RWPE1 (cell line): ENCODE measurements at regions not wholly inside any gene's neighbourhood (a gene's known extent, or its start where the extent isn't known, plus 50 kb on each side); places are given as distances from the start of the nearest gene placed in this dataset.

Experiments
- CTCF ChIA-PET: fragments of 350-600 bp; sonication (Branson Sonifier 250); formaldehyde crosslinking; extraction: SDS; loops from one replicate; lab custom pipeline; 2021; lab: Yijun Ruan, JAX
- POLR2A ChIA-PET: fragments of 400-600 bp; formaldehyde crosslinking; extraction: SDS; loops from one replicate; lab custom pipeline; 2020; ENCODE audit warnings: antibody characterized with exemption; ENCODE audit not compliant: low non-redundant PET; lab: Yijun Ruan, JAX
- DNase-seq: peaks from one replicate; pipeline ENCODE4 v3.0.0; 2012; ENCODE audit warnings: low spot score
- H3K27ac ChIP-seq: fragments of 450-650 bp; 2 replicates; pipeline ENCODE4 v1.5.1; 2017
- TF ChIP-seq, protein P1 (sequence below): fragments of 450-650 bp; conservative IDR thresholded peaks from 2 replicates; pipeline ENCODE4 v1.5.1; 2017; ENCODE audit warnings: low read depth, mild to moderate bottlenecking

DNA sequence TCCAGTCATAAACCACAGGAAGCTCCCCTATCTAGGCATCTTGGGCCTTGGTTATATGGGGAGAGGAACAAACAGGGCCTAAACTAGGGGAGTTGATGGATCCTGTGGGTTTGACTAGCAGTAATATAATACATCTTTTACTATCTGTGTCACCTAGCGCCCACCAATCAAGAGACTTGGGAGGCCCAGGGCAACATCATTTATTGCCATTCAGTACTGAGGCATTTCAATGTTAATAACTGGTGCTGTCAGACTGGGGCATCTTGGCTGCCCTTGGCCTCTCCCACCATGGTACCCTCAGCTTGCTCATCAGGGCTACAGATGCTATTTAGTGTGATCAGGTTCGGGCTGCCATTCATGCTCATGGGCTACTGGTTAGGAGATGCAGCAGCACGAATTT, 320.7 kb downstream of the MYCN start:
- DNase-seq: no peak
- no peak overlapping the region for H3K27ac ChIP-seq
- POLR2A ChIA-PET: no interaction called here
- TF ChIP-seq, protein P1, sequence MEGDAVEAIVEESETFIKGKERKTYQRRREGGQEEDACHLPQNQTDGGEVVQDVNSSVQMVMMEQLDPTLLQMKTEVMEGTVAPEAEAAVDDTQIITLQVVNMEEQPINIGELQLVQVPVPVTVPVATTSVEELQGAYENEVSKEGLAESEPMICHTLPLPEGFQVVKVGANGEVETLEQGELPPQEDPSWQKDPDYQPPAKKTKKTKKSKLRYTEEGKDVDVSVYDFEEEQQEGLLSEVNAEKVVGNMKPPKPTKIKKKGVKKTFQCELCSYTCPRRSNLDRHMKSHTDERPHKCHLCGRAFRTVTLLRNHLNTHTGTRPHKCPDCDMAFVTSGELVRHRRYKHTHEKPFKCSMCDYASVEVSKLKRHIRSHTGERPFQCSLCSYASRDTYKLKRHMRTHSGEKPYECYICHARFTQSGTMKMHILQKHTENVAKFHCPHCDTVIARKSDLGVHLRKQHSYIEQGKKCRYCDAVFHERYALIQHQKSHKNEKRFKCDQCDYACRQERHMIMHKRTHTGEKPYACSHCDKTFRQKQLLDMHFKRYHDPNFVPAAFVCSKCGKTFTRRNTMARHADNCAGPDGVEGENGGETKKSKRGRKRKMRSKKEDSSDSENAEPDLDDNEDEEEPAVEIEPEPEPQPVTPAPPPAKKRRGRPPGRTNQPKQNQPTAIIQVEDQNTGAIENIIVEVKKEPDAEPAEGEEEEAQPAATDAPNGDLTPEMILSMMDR: no peak
- CTCF ChIA-PET: interaction anchor here (0.6 to 1.3 kb wide), 2 partner anchors 12 to 22 kb away, joined by 3 read pairs; no protein-coding TSS in a partner anchor

DNA sequence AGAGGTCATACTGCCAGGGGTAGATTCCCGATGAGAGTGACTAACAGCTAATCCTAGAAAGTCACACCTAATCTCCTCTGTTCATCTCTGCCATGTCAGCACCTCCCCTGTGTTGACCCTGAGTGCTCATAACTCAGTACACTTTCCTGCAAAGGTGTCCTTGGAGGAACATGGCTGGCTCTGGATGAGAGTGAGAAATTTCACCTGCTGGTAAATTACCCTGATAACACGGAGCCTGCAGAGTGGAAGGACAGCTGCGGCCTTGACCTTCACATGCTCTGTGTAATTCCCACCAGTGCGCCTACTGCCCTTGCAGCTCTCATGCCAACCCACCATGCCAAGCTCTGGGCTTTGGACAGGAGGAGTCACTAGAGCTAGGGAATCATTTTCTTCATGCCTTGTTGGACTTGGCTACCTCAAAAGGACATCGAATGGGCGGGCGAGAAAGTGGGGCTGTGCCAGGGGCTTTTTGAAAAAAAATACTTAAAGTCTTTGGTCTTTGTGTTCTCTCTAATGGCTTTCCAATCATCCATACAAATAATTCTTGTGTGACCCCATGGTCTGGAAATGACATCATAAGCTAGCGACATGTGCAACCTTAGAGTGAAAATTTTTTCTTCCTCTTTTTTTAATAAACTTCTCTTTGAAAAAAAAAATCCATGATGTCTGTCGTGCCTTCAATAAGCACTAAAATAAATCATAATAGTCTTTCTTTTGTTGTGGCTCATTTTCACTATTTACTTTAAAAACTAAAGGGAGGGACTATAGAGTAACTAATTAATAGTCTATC, 319.9 kb downstream of the MYCN start:
- TF ChIP-seq, protein P1: no peak
- ChIA-PET POLR2A (no interaction called here), CTCF (interaction anchor here (0.7 kb wide), 1 partner anchor 1606 kb away, joined by 4 read pairs; no protein-coding TSS in a partner anchor)
- no peak overlapping the region for H3K27ac ChIP-seq
- no peak for DNase-seq

- ChIA-PET CTCF (no interaction called here), POLR2A (no interaction called here)
- TF ChIP-seq, protein P1: no peak
These were observed 318.7 kb downstream of the MYCN start for GRCh38 chr2:16259010-16259409.

GRCh38 chr2:16258350-16258749, 318.0 kb downstream of the MYCN start:
- TF ChIP-seq, protein P1: no peak
- no peak for DNase-seq
- H3K27ac ChIP-seq: no peak overlapping the region
- ChIA-PET POLR2A (no interaction called here), CTCF (no interaction called here)

More at GRCh38 chr2:16259010-16259409, 318.7 kb downstream of the MYCN start:
- H3K27ac ChIP-seq: no peak overlapping the region
- no peak for DNase-seq

- CTCF ChIA-PET: no interaction called here
These were observed 317.1 kb downstream of the MYCN start for GRCh38 chr2:16257322-16258028.

More at GRCh38 chr2:16257322-16258028, 317.1 kb downstream of the MYCN start:
- DNase-seq: no peak
- POLR2A ChIA-PET: no interaction called here
- TF ChIP-seq, protein P1: no peak
- no peak overlapping the region for H3K27ac ChIP-seq
